OCI-LY7 (cell line): ENCODE measurements at regions not wholly inside any gene's neighbourhood (a gene's known extent, or its start where the extent isn't known, plus 50 kb on each side); places are given as distances from the start of the nearest gene placed in this dataset.

Experiments used
- BruUV-seq: library from RNA; stranded (reverse); fragments of 400-500 nt; replicated peaks from 2 replicates; lab custom pipeline; 2021; lab: Mats Ljungman, UMichigan
- CTCF ChIA-PET: fragments of 300-600 bp; sonication (Branson Sonifier 250); formaldehyde crosslinking; loops from one replicate; lab custom pipeline; 2022; ENCODE audit warnings: antibody characterized with exemption; ENCODE audit not compliant: unreplicated experiment; lab: Charles Lee
- POLR2A ChIA-PET: fragments of 300-600 bp; sonication (Branson Sonifier 250); formaldehyde crosslinking; loops from one replicate; lab custom pipeline; 2022; ENCODE audit warnings: antibody characterized with exemption; lab: Charles Lee
- DNase-seq: peaks from one replicate; pipeline ENCODE4 v3.0.0-alpha.2; 2015; ENCODE audit warnings: low spot score
- H2AFZ ChIP-seq: fragments of 200-600 bp; sonication (generic), shearing (Covaris generic); 2 replicates; pipeline ENCODE4 v1.6.1; 2014; ENCODE audit warnings: mild to moderate bottlenecking, antibody characterized with exemption, low read length, moderate library complexity
- H3K27ac ChIP-seq: fragments of 200-600 bp; sonication (generic); 2 replicates; pipeline ENCODE4 v1.5.1; 2014; ENCODE audit warnings: mixed run types, low read depth, mild to moderate bottlenecking, moderate library complexity, low read length, inconsistent platforms; ENCODE audit not compliant: poor library complexity, severe bottlenecking
- H3K36me3 ChIP-seq: fragments of 200-600 bp; sonication (generic); 2 replicates; pipeline ENCODE4 v1.6.1; 2014; ENCODE audit warnings: mild to moderate bottlenecking, antibody characterized with exemption, low read length, moderate library complexity, mixed read lengths; ENCODE audit not compliant: insufficient read depth
- H3K4me1 ChIP-seq: fragments of 200-600 bp; sonication (generic); 2 replicates; pipeline ENCODE4 v1.5.1; 2014; ENCODE audit warnings: mild to moderate bottlenecking, low read length; ENCODE audit not compliant: insufficient read depth, poor library complexity, severe bottlenecking
- H3K4me2 ChIP-seq: fragments of 200-600 bp; sonication (generic); 2 replicates; pipeline ENCODE4 v1.6.1; 2014; ENCODE audit warnings: mild to moderate bottlenecking, low read length
- H3K4me3 ChIP-seq: fragments of 200-600 bp; sonication (generic); 2 replicates; pipeline ENCODE4 v1.5.1; 2014; ENCODE audit warnings: mild to moderate bottlenecking, low read depth, low read length; ENCODE audit not compliant: poor library complexity, severe bottlenecking
- H3K79me2 ChIP-seq: fragments of 200-600 bp; sonication (generic); 2 replicates; pipeline ENCODE4 v1.6.1; 2016; ENCODE audit warnings: low read depth, mild to moderate bottlenecking, low read length, moderate library complexity, mixed read lengths; ENCODE audit not compliant: insufficient read depth
- H3K9me2 ChIP-seq: fragments of 200-600 bp; sonication (generic); 2 replicates; pipeline ENCODE4 v1.6.1; 2016; ENCODE audit warnings: mild to moderate bottlenecking, low read length, mixed read lengths; ENCODE audit not compliant: insufficient read depth
- H3K9me3 ChIP-seq: fragments of 200-600 bp; sonication (generic); 2 replicates; pipeline ENCODE4 v1.6.1; 2014; ENCODE audit warnings: mild to moderate bottlenecking, mixed run types, low read length, mixed read lengths
- H4K20me1 ChIP-seq: fragments of 200-600 bp; sonication (generic); 2 replicates; pipeline ENCODE4 v1.6.1; 2014; ENCODE audit warnings: mild to moderate bottlenecking, antibody characterized with exemption, low read length, moderate library complexity, mixed read lengths; ENCODE audit not compliant: insufficient read depth
- EZH2phosphoT487 ChIP-seq: fragments of 200-600 bp; sonication (generic); IDR thresholded peaks from 2 replicates; pipeline ENCODE4 v1.6.1; 2018; ENCODE audit warnings: low read depth, borderline replicate concordance, mild to moderate bottlenecking, mixed run types, antibody characterized with exemption, low read length, moderate library complexity, mixed read lengths
- intact Hi-C: fragments of 100-400 bp; cut with micrococcal nuclease; formaldehyde crosslinking; loops from one replicate; pipeline ENCODE4 v1.10.0; 2022; ENCODE audit not compliant: unreplicated experiment
- TF ChIP-seq, protein P1 (sequence below): fragments of 200-600 bp; sonication (generic); conservative IDR thresholded peaks from 2 replicates; pipeline ENCODE4 v1.5.1; 2014; ENCODE audit warnings: mild to moderate bottlenecking, antibody characterized with exemption, low read length, moderate library complexity, mixed read lengths

GRCh38 chr10:131640045-131640644, 260.7 kb upstream of the PPP2R2D start:
- H3K36me3 ChIP-seq = no peaks in the 10 kb centered on the region
- CTCF ChIA-PET = no interaction called here
- no peaks in the 10 kb centered on the region for H4K20me1 ChIP-seq
- no peak overlapping the region for H2AFZ ChIP-seq
- TF ChIP-seq, protein P1, sequence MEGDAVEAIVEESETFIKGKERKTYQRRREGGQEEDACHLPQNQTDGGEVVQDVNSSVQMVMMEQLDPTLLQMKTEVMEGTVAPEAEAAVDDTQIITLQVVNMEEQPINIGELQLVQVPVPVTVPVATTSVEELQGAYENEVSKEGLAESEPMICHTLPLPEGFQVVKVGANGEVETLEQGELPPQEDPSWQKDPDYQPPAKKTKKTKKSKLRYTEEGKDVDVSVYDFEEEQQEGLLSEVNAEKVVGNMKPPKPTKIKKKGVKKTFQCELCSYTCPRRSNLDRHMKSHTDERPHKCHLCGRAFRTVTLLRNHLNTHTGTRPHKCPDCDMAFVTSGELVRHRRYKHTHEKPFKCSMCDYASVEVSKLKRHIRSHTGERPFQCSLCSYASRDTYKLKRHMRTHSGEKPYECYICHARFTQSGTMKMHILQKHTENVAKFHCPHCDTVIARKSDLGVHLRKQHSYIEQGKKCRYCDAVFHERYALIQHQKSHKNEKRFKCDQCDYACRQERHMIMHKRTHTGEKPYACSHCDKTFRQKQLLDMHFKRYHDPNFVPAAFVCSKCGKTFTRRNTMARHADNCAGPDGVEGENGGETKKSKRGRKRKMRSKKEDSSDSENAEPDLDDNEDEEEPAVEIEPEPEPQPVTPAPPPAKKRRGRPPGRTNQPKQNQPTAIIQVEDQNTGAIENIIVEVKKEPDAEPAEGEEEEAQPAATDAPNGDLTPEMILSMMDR = no peak
- no peak for TF ChIP-seq EZH2phosphoT487
- H3K9me2 ChIP-seq = no peaks in the 10 kb centered on the region
- H3K27ac ChIP-seq = no peak overlapping the region
- no peaks in the 10 kb centered on the region for H3K4me1 ChIP-seq
- POLR2A ChIA-PET = no interaction called here
- no peak overlapping the region for H3K4me3 ChIP-seq
- no TSS peak for BruUV-seq
- H3K79me2 ChIP-seq = no peaks in the 10 kb centered on the region
- no peak for DNase-seq
- H3K9me3 ChIP-seq = no peaks in the 10 kb centered on the region
- intact Hi-C loops = no loop called here
- no peak overlapping the region for H3K4me2 ChIP-seq

DNA sequence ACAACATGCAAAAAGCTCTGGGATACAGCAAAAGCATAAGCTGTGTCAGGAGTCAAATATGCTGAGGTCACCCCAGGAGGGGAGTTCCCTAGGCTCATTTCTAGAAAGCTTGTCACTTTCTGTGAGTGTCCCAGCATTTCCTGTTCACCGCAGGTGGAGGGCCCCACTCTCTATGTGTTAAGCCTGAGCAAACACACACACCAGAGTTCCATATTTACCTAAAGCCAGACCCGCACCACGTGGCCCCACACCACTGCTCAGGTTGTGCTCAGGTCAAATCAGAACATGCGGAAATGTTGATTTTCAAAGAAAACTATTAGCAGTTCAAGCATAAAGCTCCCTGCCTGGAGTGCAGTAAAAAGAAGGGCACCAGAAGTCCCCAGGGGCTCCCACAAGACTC, 259.6 kb upstream of the PPP2R2D start:
- H3K4me3 ChIP-seq = no peak overlapping the region
- H3K4me2 ChIP-seq = no peak overlapping the region
- TF ChIP-seq, protein P1 = no peak
- no peak for TF ChIP-seq EZH2phosphoT487
- H3K4me1 ChIP-seq = no peaks in the 10 kb centered on the region
- intact Hi-C loops = no loop called here
- CTCF ChIA-PET = no interaction called here
- H2AFZ ChIP-seq = no peak overlapping the region
- H3K27ac ChIP-seq = no peak overlapping the region
- DNase-seq = peak; percentile 5
- no peaks in the 10 kb centered on the region for H4K20me1 ChIP-seq
- H3K36me3 ChIP-seq = no peaks in the 10 kb centered on the region
- H3K79me2 ChIP-seq = no peaks in the 10 kb centered on the region
- no TSS peak for BruUV-seq
- no peaks in the 10 kb centered on the region for H3K9me2 ChIP-seq
- POLR2A ChIA-PET = no interaction called here
- H3K9me3 ChIP-seq = no peaks in the 10 kb centered on the region

DNA sequence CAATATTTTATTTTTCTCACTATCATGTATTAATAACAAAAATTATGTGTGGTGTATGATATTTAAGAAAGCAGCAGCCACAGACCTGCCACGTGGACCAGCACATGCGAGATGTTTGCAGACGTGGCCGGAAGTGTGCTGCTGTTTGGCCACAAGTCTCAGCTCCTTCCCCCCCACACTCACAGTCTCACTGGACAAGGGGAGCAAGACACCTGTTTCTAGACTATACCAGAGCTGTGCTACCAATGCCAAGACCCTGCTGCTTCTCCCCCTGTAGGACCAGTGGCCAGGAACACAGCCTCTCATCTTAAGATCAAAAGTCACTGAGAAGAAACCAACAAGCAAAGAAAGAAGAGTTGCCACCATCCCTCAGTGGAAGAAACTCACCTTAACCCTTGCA, 258.9 kb upstream of the PPP2R2D start:
- H3K4me2 ChIP-seq = no peak overlapping the region
- no TSS peak for BruUV-seq
- H3K9me2 ChIP-seq = no peaks in the 10 kb centered on the region
- no peak overlapping the region for H2AFZ ChIP-seq
- no peaks in the 10 kb centered on the region for H4K20me1 ChIP-seq
- H3K4me1 ChIP-seq = no peaks in the 10 kb centered on the region
- TF ChIP-seq, protein P1 = no peak
- TF ChIP-seq EZH2phosphoT487 = no peak
- H3K4me3 ChIP-seq = no peak overlapping the region
- no peak for DNase-seq
- H3K27ac ChIP-seq = no peak overlapping the region
- POLR2A ChIA-PET = no interaction called here
- H3K9me3 ChIP-seq = no peaks in the 10 kb centered on the region
- intact Hi-C loops = no loop called here
- H3K36me3 ChIP-seq = no peaks in the 10 kb centered on the region
- CTCF ChIA-PET = no interaction called here
- no peaks in the 10 kb centered on the region for H3K79me2 ChIP-seq
